Stomach (tissue), 8 donors: ENCODE measurements at regions not wholly inside any gene's neighbourhood (a gene's known extent, or its start where the extent isn't known, plus 50 kb on each side); places are given as distances from the start of the nearest gene placed in this dataset.
A peak's percentile ranks its signal among the peaks of the same experiment; 100 is the strongest.

ENCODE experiments used
- DNase-seq, 2 donors: peaks; one replicate each; pipeline versions ENCODE4 v3.0.0 to v3.0.0-alpha.2; 2013 to 2019
- H3K27ac ChIP-seq, 5 donors: fragments of 200-600 bp in 4 of 5; sonication (generic) in 4 of 5; one replicate each; pipeline ENCODE4 v1.5.1; 2013 to 2019; ENCODE audit warnings: mild to moderate bottlenecking in 1 of 5, moderate library complexity in 1 of 5
- H3K27me3 ChIP-seq, 3 donors: fragments of 200-600 bp; sonication (generic); one replicate each; pipeline ENCODE4 v1.5.1; 2017 to 2019; ENCODE audit warnings: mixed run types in 1 of 3
- H3K36me3 ChIP-seq, 4 donors: fragments of 200-600 bp; sonication (generic); 1 replicate in 3 of 4; 2 replicates in 1 of 4; pipeline ENCODE4 v1.5.1; 2016 to 2019
- H3K4me1 ChIP-seq, 4 donors: fragments of 200-600 bp; sonication (generic); one replicate each; pipeline ENCODE4 v1.5.1; 2016 to 2019
- H3K4me3 ChIP-seq, 4 donors: fragments of 200-600 bp; sonication (generic) in 3 of 4; one replicate each; pipeline ENCODE4 v1.5.1; 2016 to 2019; ENCODE audit warnings: mild to moderate bottlenecking in 1 of 4
- H3K9me3 ChIP-seq, 4 donors: fragments of 200-600 bp; sonication (generic); one replicate each; pipeline ENCODE4 v1.5.1; 2016 to 2019
- CTCF ChIP-seq, 7 experiments: fragments of 450-650 bp in 4 of 7; fragments of 200-600 bp in 3 of 7; sonication (generic) in 3 of 7; IDR thresholded peaks; one replicate each; pipeline ENCODE4 v1.5.1; 2016 to 2019; ENCODE audit warnings: antibody characterized with exemption in 7 of 7, control low read depth in 2 of 7, mild to moderate bottlenecking in 1 of 7
- EP300 ChIP-seq: sonication (generic); formaldehyde crosslinking; IDR thresholded peaks from one replicate; pipeline ENCODE4 v1.6.1; 2017; ENCODE audit warnings: antibody characterized with exemption
- POLR2A ChIP-seq, 4 donors: fragments of 450-650 bp; IDR thresholded peaks; one replicate each; pipeline ENCODE4 v1.6.1; 2016; ENCODE audit warnings: antibody characterized with exemption in 4 of 4, control low read depth in 2 of 4, mild to moderate bottlenecking in 1 of 4, moderate library complexity in 1 of 4
- POLR2AphosphoS5 ChIP-seq, 3 donors: sonication (generic); formaldehyde crosslinking; IDR thresholded peaks; one replicate each; pipeline ENCODE4 v1.6.1; 2016; ENCODE audit warnings: antibody characterized with exemption in 3 of 3
- WGBS, 5 donors: extraction: QIAGEN DNeasy Blood & Tissue Kit in 3 of 5; methylation state at CpG; one replicate each; pipeline versions ENCODE4 v1.1.5 to v1.1.7; 2013 to 2018; 5-methylcytosine and 5-hydroxymethylcytosine counted together
- intact Hi-C: fragments of 100-400 bp; cut with DNase I; formaldehyde crosslinking; loops from one replicate; pipeline ENCODE4 v1.15.1; 2023; ENCODE audit warnings: low total_unique reads
- donor health status: healthy with polysubstance abuse.
- donor health status: Bipolar disorder and iron deficiency.
- donor health status: healthy.

DNA sequence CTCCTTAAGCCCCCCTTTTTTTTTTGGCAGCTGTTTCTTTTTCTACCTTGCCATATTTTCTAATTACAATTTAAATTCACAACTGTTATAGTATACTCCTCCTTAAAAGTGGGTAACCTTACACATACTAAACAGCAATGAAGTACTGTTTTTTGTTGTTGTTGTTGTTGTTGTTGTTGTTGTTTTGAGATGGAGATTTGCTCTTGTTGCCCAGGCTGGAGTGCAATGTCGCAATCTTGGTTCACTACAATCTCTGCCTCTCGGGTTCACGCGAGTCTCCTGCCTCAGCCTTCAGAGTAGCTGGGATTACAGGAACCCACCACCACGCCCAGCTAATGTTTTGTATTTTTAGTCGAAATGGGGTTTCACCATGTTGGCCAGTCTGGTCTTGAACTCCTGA, 669.1 kb upstream of the CDH6 start:
- WGBS, 5 donors = 86 to 92% (median 89%) methylated on average over 6 of the region's 6 CpGs
- H3K27me3 ChIP-seq = no peaks in the 10 kb centered on the region
- no peaks in the 10 kb centered on the region for H3K4me1 ChIP-seq
- H3K27ac ChIP-seq = no peak overlapping the region
- no peaks in the 10 kb centered on the region for H3K9me3 ChIP-seq
- no peak for DNase-seq
- no peak for TF ChIP-seq POLR2A (IDR thresholded peaks at IDR 0.05)
- no peak overlapping the region for H3K4me3 ChIP-seq
- no peaks in the 10 kb centered on the region for H3K36me3 ChIP-seq
- intact Hi-C loops = no loop called here

- TF ChIP-seq POLR2A (IDR thresholded peaks at IDR 0.05) (no peak), CTCF (IDR thresholded peaks at IDR 0.05) (no peak), EP300 (no peak), POLR2AphosphoS5 (IDR thresholded peaks at IDR 0.05) (no peak)
- DNase-seq = no peak
- H3K27ac ChIP-seq = no peak overlapping the region
- H3K4me1 ChIP-seq = no peaks in the 10 kb centered on the region
- no peak overlapping the region for H3K4me3 ChIP-seq
- no peaks in the 10 kb centered on the region for H3K27me3 ChIP-seq
- intact Hi-C loops = no loop called here
- 70 to 80% (median 76%) methylated on average over 1 of the region's 1 CpG for WGBS, 5 donors
- H3K9me3 ChIP-seq = no peaks in the 10 kb centered on the region
- no peaks in the 10 kb centered on the region for H3K36me3 ChIP-seq
Observed at GRCh38 chr5:30523061-30523460, 670.4 kb upstream of the CDH6 start.

DNA sequence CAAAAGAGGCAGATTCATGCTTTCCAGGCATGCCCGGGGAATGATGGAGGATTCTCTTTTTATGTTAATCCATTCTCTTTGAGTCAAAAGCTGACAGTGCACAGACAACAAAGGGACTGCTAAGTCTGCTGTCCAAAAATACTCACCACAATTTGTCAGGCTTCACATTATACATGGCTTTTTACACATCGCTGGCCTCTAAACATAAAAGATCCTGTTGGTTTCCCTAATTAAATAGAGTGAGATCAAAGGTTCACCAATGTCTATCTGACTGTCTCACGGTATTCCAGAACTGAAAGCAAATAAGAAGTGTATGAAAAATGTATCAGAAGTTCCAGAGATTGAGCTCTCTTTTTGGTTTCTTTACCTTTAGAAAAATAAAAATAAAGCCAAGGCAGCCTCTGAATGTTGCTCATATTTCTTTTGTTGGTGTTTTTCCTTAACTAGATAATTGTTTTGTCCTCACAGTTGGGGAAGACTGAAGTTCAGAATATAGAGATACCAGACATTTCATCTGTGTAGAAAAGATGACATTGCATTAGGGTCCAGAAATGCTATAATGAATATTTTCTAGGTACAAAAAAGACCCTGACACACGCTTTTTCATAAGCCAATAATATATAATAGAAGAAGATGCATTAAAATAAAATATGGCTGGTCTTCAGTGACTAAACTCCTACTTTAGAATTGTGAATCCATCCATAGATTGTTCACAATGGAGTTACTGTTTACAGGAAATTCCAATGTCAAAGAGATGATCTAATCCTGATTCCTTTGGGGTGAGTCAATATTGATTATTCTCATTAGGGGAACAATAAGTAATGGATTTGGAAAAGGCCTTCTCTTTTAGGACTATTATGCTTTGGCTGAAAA, 688.2 kb upstream of the CDH6 start:
- H3K27ac ChIP-seq = no peak overlapping the region
- no peaks in the 10 kb centered on the region for H3K4me1 ChIP-seq
- no peak overlapping the region for H3K4me3 ChIP-seq
- DNase-seq = peak in 1 of 2 donors; percentile 3
- WGBS, 5 donors = 44 to 59% (median 49%) methylated on average over 4 of the region's 4 CpGs
- H3K27me3 ChIP-seq = no peaks in the 10 kb centered on the region
- H3K9me3 ChIP-seq = no peaks in the 10 kb centered on the region
- intact Hi-C loops = no loop called here
- TF ChIP-seq POLR2A (IDR thresholded peaks at IDR 0.05) (no peak), EP300 (no peak), POLR2AphosphoS5 (IDR thresholded peaks at IDR 0.05) (no peak), CTCF (IDR thresholded peaks at IDR 0.05) (no peak)
- no peaks in the 10 kb centered on the region for H3K36me3 ChIP-seq

- H3K27me3 ChIP-seq = no peaks in the 10 kb centered on the region
- DNase-seq = no peak
- no peak for TF ChIP-seq EP300
- TF ChIP-seq CTCF (IDR thresholded peaks at IDR 0.05) = no peak
- no peak for TF ChIP-seq POLR2A (IDR thresholded peaks at IDR 0.05)
- TF ChIP-seq POLR2AphosphoS5 (IDR thresholded peaks at IDR 0.05) = no peak
- intact Hi-C loops = no loop called here
- no peaks in the 10 kb centered on the region for H3K36me3 ChIP-seq
- H3K4me1 ChIP-seq = no peaks in the 10 kb centered on the region
- H3K27ac ChIP-seq = no peak overlapping the region
- H3K9me3 ChIP-seq = peaks cover 0 to 9% (median 3%) of the 10 kb centered on the region in 4 donors
- no peak overlapping the region for H3K4me3 ChIP-seq
Observed at GRCh38 chr5:30502277-30502676, 691.2 kb upstream of the CDH6 start.

GRCh38 chr5:30501065-30501464, 692.4 kb upstream of the CDH6 start:
- Histone ChIP-seq H3K36me3 (no peaks in the 10 kb centered on the region), H3K27ac (no peak overlapping the region), H3K9me3 (peaks cover 0 to 9% (median 3%) of the 10 kb centered on the region in 4 donors), H3K4me3 (no peak overlapping the region), H3K27me3 (no peaks in the 10 kb centered on the region), H3K4me1 (no peaks in the 10 kb centered on the region)
- TF ChIP-seq POLR2AphosphoS5 (IDR thresholded peaks at IDR 0.05) = no peak
- no peak for TF ChIP-seq POLR2A (IDR thresholded peaks at IDR 0.05)
- no peak for TF ChIP-seq EP300
- TF ChIP-seq CTCF (IDR thresholded peaks at IDR 0.05) = no peak
- intact Hi-C loops = no loop called here
- DNase-seq = no peak
- WGBS, 5 donors = 48 to 58% (median 48%) methylated on average over 3 of the region's 3 CpGs
